ENCODE measurements at regions not wholly inside any gene's neighbourhood (a gene's known extent, or its start where the extent isn't known, plus 50 kb on each side); places are given as distances from the start of the nearest gene placed in this dataset.

GRCh38 chr9:87006956-87007355, 59.6 kb upstream of the GAS1 start:
- DNase-seq (ENCODE audit: unreplicated experiment): no peak
- H3K4me3 Mint-ChIP-seq (ENCODE audit: unreplicated experiment): no peak overlapping the region
- peaks cover 5% of the 10 kb centered on the region for H3K36me3 Mint-ChIP-seq (ENCODE audit: insufficient read depth, unreplicated experiment)
- peaks cover 26% of the 10 kb centered on the region for H3K9me3 Mint-ChIP-seq (ENCODE audit: unreplicated experiment)
- H3K27ac Mint-ChIP-seq (ENCODE audit: low read depth, unreplicated experiment): peak overlapping the region; percentile 8
- no peaks in the 10 kb centered on the region for H3K27me3 Mint-ChIP-seq (ENCODE audit: insufficient read depth, unreplicated experiment)
- BruUV-seq (replicated peaks): no TSS peak
- no peak for TF ChIP-seq CTCF (IDR thresholded peaks at IDR 0.05; ENCODE audit: unreplicated experiment)
- POLR2A ChIA-PET: interaction anchor here (0.6 to 1.4 kb wide), 2 partner anchors 10 to 209 kb away, joined by 3 read pairs; no protein-coding TSS in a partner anchor
- CTCF ChIA-PET: interaction anchor here (0.6 kb wide), 1 partner anchor 591 kb away, joined by 4 read pairs; no protein-coding TSS in a partner anchor
- intact Hi-C loops (cut with micrococcal nuclease): no loop called here
- peaks cover 18% of the 10 kb centered on the region for H3K4me1 Mint-ChIP-seq (ENCODE audit: insufficient read depth, unreplicated experiment)

GRCh38 chr9:87007711-87008366, 60.5 kb upstream of the GAS1 start:
- Mint-ChIP-seq H3K27ac (ENCODE audit: low read depth, unreplicated experiment) (no peak overlapping the region), H3K4me1 (ENCODE audit: insufficient read depth, unreplicated experiment) (peaks cover 18% of the 10 kb centered on the region), H3K27me3 (ENCODE audit: insufficient read depth, unreplicated experiment) (no peaks in the 10 kb centered on the region), H3K36me3 (ENCODE audit: insufficient read depth, unreplicated experiment) (peaks cover 5% of the 10 kb centered on the region), H3K9me3 (ENCODE audit: unreplicated experiment) (peaks cover 20% of the 10 kb centered on the region), H3K4me3 (ENCODE audit: unreplicated experiment) (no peak overlapping the region)
- CTCF ChIA-PET: no interaction called here
- POLR2A ChIA-PET: interaction anchor here (0.7 to 1.4 kb wide), 3 partner anchors 11 to 465 kb away, joined by 3 to 5 read pairs (median 3); no protein-coding TSS in a partner anchor
- TF ChIP-seq CTCF (IDR thresholded peaks at IDR 0.05; ENCODE audit: unreplicated experiment): no peak
- intact Hi-C loops (cut with micrococcal nuclease): no loop called here
- BruUV-seq (replicated peaks): no TSS peak
- DNase-seq (ENCODE audit: unreplicated experiment): no peak

DNA sequence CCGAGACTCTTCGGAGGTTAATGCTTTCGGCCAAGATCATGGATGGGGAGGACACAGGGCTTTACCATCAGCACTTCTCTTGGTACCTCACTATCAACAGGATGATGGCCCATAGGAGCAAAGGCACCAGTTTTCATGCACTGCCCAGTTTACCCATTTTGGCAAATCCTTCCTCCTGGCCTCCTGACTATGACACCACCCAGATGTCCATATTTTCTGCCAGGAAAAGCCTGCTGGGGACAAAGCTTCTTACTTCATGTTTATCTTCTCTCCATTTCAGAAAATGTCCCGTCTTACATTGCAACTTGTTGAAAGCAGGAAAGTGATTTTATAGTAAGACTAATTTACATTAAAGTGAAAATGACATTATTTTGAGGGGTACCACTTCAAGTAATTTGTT, 61.4 kb upstream of the GAS1 start:
- no peak for DNase-seq (ENCODE audit: unreplicated experiment)
- Mint-ChIP-seq H3K9me3 (ENCODE audit: unreplicated experiment) (peaks cover 11% of the 10 kb centered on the region), H3K27ac (ENCODE audit: low read depth, unreplicated experiment) (no peak overlapping the region), H3K4me1 (ENCODE audit: insufficient read depth, unreplicated experiment) (peaks cover 18% of the 10 kb centered on the region), H3K4me3 (ENCODE audit: unreplicated experiment) (no peak overlapping the region), H3K27me3 (ENCODE audit: insufficient read depth, unreplicated experiment) (no peaks in the 10 kb centered on the region), H3K36me3 (ENCODE audit: insufficient read depth, unreplicated experiment) (peaks cover 5% of the 10 kb centered on the region)
- intact Hi-C loops (cut with micrococcal nuclease): no loop called here
- POLR2A ChIA-PET: interaction anchor here (0.7 to 0.9 kb wide), 3 partner anchors 18 to 464 kb away, joined by 3 to 5 read pairs (median 3); no protein-coding TSS in a partner anchor
- no TSS peak for BruUV-seq (replicated peaks)
- TF ChIP-seq CTCF (IDR thresholded peaks at IDR 0.05; ENCODE audit: unreplicated experiment): no peak
- CTCF ChIA-PET: no interaction called here

DNA sequence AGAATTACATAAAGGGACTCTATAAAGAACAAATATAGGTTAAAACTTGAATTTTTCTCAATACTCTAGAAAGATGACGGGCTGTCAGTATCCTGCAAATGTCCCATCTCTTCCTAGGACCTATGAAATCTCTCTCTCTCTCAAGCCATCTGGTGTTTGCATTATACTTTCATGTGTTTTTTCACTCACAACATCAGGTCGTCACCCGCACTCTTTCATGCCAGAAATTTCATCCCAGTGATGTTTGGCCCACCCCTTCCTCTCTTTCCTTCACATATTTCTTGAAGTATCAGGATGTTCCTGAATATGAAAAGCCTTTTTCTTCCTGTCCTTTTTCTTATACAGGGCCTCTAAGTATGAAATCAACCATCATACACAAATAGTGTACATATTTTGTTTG, 63.3 kb upstream of the GAS1 start:
- H3K27ac Mint-ChIP-seq (ENCODE audit: low read depth, unreplicated experiment): no peak overlapping the region
- H3K4me3 Mint-ChIP-seq (ENCODE audit: unreplicated experiment): no peak overlapping the region
- CTCF ChIA-PET: no interaction called here
- POLR2A ChIA-PET: no interaction called here
- no peak for DNase-seq (ENCODE audit: unreplicated experiment)
- intact Hi-C loops (cut with micrococcal nuclease): no loop called here
- no peaks in the 10 kb centered on the region for H3K27me3 Mint-ChIP-seq (ENCODE audit: insufficient read depth, unreplicated experiment)
- no TSS peak for BruUV-seq (replicated peaks)
- TF ChIP-seq CTCF (IDR thresholded peaks at IDR 0.05; ENCODE audit: unreplicated experiment): no peak
- peaks cover 5% of the 10 kb centered on the region for H3K36me3 Mint-ChIP-seq (ENCODE audit: insufficient read depth, unreplicated experiment)
- peaks cover 6% of the 10 kb centered on the region for H3K4me1 Mint-ChIP-seq (ENCODE audit: insufficient read depth, unreplicated experiment)
- no peaks in the 10 kb centered on the region for H3K9me3 Mint-ChIP-seq (ENCODE audit: unreplicated experiment)
